ENCODE measurements at regions not wholly inside any gene's neighbourhood (a gene's known extent, or its start where the extent isn't known, plus 50 kb on each side); places are given as distances from the start of the nearest gene placed in this dataset.

DNA sequence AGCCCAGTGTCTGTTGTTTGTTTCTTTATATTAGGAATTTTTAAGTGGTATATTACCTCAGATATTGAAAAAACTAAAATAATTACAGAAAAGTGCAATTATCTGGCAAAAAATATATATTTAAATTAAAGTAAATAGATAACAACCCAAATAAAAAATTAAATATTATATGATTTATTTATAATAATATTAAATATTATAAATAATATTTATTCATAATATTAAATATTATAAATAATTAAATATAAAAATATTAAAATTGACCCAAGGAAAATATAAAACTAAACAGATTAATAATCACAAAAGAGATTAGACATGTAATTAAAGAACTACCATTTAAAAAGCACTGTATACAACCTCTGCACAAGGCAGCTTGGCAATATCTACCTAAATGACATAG, 331.9 kb upstream of the POGK start:
- Histone ChIP-seq H4K5ac (ENCODE audit: insufficient read length, low read depth, low read length) (no peak overlapping the region), H3K79me1 (ENCODE audit: insufficient read depth, low read depth, low read length, poor library complexity, severe bottlenecking) (no peaks in the 10 kb centered on the region), H3K4ac (ENCODE audit: low read depth, low read length) (no peak overlapping the region), H3K9ac (ENCODE audit: extremely low read depth, insufficient read length, low read length) (no peak overlapping the region), H2AFZ (ENCODE audit: low read length) (no peak overlapping the region), H2AK5ac (ENCODE audit: insufficient read length, low read length) (no peak overlapping the region), H3K23ac (ENCODE audit: insufficient read length, low read depth, low read length) (no peak overlapping the region), H3T11ph (ENCODE audit: low read length) (no peak overlapping the region), H3K56ac (ENCODE audit: insufficient read length, low read depth, low read length) (no peak overlapping the region), H4K8ac (replicated peaks; ENCODE audit: insufficient read length, low read depth, low read length) (no peak overlapping the region), H4K91ac (ENCODE audit: insufficient read length, low read depth, low read length) (no peak overlapping the region), H2BK15ac (ENCODE audit: low read depth, low read length) (no peak overlapping the region), H3K27me3 (ENCODE audit: insufficient read depth, low read length) (no peaks in the 10 kb centered on the region), H3K4me2 (ENCODE audit: insufficient read depth, insufficient read length, low read length) (no peak overlapping the region), H2BK12ac (ENCODE audit: insufficient read length, low read depth, low read length) (no peak overlapping the region), H3K14ac (ENCODE audit: insufficient read depth, low read length) (no peak overlapping the region), H2BK5ac (ENCODE audit: insufficient read length, low read length) (no peak overlapping the region), H3K4me1 (ENCODE audit: insufficient read depth, low read length) (no peaks in the 10 kb centered on the region), H3K9me3 (ENCODE audit: control insufficient read depth, low read depth, low read length) (no peaks in the 10 kb centered on the region), H3K23me2 (ENCODE audit: insufficient read length, low read depth, low read length, poor library complexity, severe bottlenecking) (no peaks in the 10 kb centered on the region), H3K27ac (ENCODE audit: insufficient read length, low read depth, low read length) (no peak overlapping the region), H3K79me2 (ENCODE audit: insufficient read depth, low read length) (no peaks in the 10 kb centered on the region), H3K18ac (ENCODE audit: insufficient read length, low read depth, low read length) (no peak overlapping the region), H4K20me1 (ENCODE audit: control insufficient read depth, insufficient read depth, insufficient read length) (no peaks in the 10 kb centered on the region), H2BK20ac (ENCODE audit: low read depth, low read length, poor library complexity, severe bottlenecking) (no peak overlapping the region), H2BK120ac (ENCODE audit: low read depth, low read length, poor library complexity, severe bottlenecking) (no peak overlapping the region)
- peaks cover 0 to 6% (median 2%) of the 10 kb centered on the region in 3 experiments; a peak in 1 of 7 replicates for H3K36me3 Mint-ChIP-seq (ENCODE audit: insufficient read depth in 1 of 3, low read depth in 3 of 3)
- no peak overlapping the region for H3K27ac Mint-ChIP-seq
- H3K4me3 Mint-ChIP-seq = no peak overlapping the region
- no peak for DNase-seq
- H3K4me1 Mint-ChIP-seq = no peaks in the 10 kb centered on the region
- TF ChIP-seq, protein P1, sequence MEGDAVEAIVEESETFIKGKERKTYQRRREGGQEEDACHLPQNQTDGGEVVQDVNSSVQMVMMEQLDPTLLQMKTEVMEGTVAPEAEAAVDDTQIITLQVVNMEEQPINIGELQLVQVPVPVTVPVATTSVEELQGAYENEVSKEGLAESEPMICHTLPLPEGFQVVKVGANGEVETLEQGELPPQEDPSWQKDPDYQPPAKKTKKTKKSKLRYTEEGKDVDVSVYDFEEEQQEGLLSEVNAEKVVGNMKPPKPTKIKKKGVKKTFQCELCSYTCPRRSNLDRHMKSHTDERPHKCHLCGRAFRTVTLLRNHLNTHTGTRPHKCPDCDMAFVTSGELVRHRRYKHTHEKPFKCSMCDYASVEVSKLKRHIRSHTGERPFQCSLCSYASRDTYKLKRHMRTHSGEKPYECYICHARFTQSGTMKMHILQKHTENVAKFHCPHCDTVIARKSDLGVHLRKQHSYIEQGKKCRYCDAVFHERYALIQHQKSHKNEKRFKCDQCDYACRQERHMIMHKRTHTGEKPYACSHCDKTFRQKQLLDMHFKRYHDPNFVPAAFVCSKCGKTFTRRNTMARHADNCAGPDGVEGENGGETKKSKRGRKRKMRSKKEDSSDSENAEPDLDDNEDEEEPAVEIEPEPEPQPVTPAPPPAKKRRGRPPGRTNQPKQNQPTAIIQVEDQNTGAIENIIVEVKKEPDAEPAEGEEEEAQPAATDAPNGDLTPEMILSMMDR (conservative IDR thresholded peaks at IDR 0.05) = no peak
- H3K27me3 Mint-ChIP-seq (ENCODE audit: low read depth) = no peaks in the 10 kb centered on the region
- peaks cover 5 to 12% of the 10 kb centered on the region in 2 experiments; a peak in 4 of 5 replicates for H3K9me3 Mint-ChIP-seq

All from H9 (cell line).